WTC11 (cell line): ENCODE measurements at regions not wholly inside any gene's neighbourhood (a gene's known extent, or its start where the extent isn't known, plus 50 kb on each side); places are given as distances from the start of the nearest gene placed in this dataset.

ENCODE experiments used
- ATF1 ChIP-seq: sonication (generic); formaldehyde crosslinking; IDR thresholded peaks from 2 replicates; pipeline ENCODE4 v1.8.1; 2023; ENCODE audit warnings: mild to moderate bottlenecking, moderate library complexity, missing genetic modification reagents
- ATF6 ChIP-seq: sonication (generic); formaldehyde crosslinking; IDR thresholded peaks from 2 replicates; pipeline ENCODE4 v1.8.1; 2023; ENCODE audit warnings: mild to moderate bottlenecking, missing genetic modification reagents
- CBFB ChIP-seq: sonication (generic); formaldehyde crosslinking; IDR thresholded peaks from 2 replicates; pipeline ENCODE4 v1.8.1; 2022; ENCODE audit warnings: mild to moderate bottlenecking, low read depth, missing genetic modification reagents
- SP1 ChIP-seq: sonication (generic); formaldehyde crosslinking; conservative IDR thresholded peaks from 2 replicates; pipeline ENCODE4 v1.8.1; 2022; ENCODE audit warnings: missing genetic modification reagents
- ZNF232 ChIP-seq: sonication (generic); formaldehyde crosslinking; IDR thresholded peaks from 2 replicates; pipeline ENCODE4 v1.8.0; 2022; ENCODE audit warnings: mild to moderate bottlenecking, missing genetic modification reagents
- TF ChIP-seq, protein P1 (sequence below): fragments of 200-600 bp; IDR thresholded peaks from 2 replicates; pipeline ENCODE4 v1.8.0; 2022; ENCODE audit warnings: antibody characterized with exemption
- TF ChIP-seq, protein P2 (sequence below): sonication (generic); formaldehyde crosslinking; IDR thresholded peaks from 2 replicates; pipeline ENCODE4 v1.8.0; 2022; ENCODE audit warnings: mild to moderate bottlenecking, missing genetic modification reagents
- TF ChIP-seq, protein P3 (sequence below): sonication (generic); formaldehyde crosslinking; IDR thresholded peaks from 2 replicates; pipeline ENCODE4 v1.8.1; 2022; ENCODE audit warnings: mild to moderate bottlenecking, missing genetic modification reagents, moderate library complexity, borderline replicate concordance

- TF ChIP-seq, protein P1, sequence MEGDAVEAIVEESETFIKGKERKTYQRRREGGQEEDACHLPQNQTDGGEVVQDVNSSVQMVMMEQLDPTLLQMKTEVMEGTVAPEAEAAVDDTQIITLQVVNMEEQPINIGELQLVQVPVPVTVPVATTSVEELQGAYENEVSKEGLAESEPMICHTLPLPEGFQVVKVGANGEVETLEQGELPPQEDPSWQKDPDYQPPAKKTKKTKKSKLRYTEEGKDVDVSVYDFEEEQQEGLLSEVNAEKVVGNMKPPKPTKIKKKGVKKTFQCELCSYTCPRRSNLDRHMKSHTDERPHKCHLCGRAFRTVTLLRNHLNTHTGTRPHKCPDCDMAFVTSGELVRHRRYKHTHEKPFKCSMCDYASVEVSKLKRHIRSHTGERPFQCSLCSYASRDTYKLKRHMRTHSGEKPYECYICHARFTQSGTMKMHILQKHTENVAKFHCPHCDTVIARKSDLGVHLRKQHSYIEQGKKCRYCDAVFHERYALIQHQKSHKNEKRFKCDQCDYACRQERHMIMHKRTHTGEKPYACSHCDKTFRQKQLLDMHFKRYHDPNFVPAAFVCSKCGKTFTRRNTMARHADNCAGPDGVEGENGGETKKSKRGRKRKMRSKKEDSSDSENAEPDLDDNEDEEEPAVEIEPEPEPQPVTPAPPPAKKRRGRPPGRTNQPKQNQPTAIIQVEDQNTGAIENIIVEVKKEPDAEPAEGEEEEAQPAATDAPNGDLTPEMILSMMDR, result no peak
- TF ChIP-seq, protein P2, sequence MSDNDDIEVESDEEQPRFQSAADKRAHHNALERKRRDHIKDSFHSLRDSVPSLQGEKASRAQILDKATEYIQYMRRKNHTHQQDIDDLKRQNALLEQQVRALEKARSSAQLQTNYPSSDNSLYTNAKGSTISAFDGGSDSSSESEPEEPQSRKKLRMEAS, result no peak
- no peak for TF ChIP-seq ATF1
- TF ChIP-seq ATF6 (CRISPR knock-in tag), result no peak
- TF ChIP-seq CBFB (CRISPR knock-in tag), result no peak
- TF ChIP-seq, protein P3, sequence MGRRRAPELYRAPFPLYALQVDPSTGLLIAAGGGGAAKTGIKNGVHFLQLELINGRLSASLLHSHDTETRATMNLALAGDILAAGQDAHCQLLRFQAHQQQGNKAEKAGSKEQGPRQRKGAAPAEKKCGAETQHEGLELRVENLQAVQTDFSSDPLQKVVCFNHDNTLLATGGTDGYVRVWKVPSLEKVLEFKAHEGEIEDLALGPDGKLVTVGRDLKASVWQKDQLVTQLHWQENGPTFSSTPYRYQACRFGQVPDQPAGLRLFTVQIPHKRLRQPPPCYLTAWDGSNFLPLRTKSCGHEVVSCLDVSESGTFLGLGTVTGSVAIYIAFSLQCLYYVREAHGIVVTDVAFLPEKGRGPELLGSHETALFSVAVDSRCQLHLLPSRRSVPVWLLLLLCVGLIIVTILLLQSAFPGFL (CRISPR knock-in tag), result no peak
- TF ChIP-seq ZNF232 (CRISPR knock-in tag), result no peak
- TF ChIP-seq SP1 (CRISPR knock-in tag), result no peak
These were observed 745.7 kb downstream of the BRD1 start for GRCh38 chr22:49081926-49082325.
